Upper lobe of right lung (tissue), 1 donor: ENCODE measurements at regions not wholly inside any gene's neighbourhood (a gene's known extent, or its start where the extent isn't known, plus 50 kb on each side); places are given as distances from the start of the nearest gene placed in this dataset.

Experiments
- ATAC-seq: fragments of 200-7000 bp; cut with Tn5 transposase; one replicate; pipeline ENCODE4 v1.9.1; 2020; ENCODE audit warnings: mild to moderate bottlenecking, moderate library complexity
- DNase-seq: peaks from one replicate; pipeline ENCODE4 v3.0.0-alpha.2; 2020
- H3K27ac ChIP-seq: fragments of 200-600 bp; one replicate; pipeline ENCODE4 v1.8.0; 2022
- H3K27me3 ChIP-seq: fragments of 200-600 bp; one replicate; pipeline ENCODE4 v1.8.0; 2022; ENCODE audit warnings: mild to moderate bottlenecking
- H3K36me3 ChIP-seq: fragments of 200-600 bp; one replicate; pipeline ENCODE4 v1.8.0; 2022
- H3K4me1 ChIP-seq: fragments of 200-600 bp; one replicate; pipeline ENCODE4 v1.8.0; 2022
- H3K4me3 ChIP-seq: fragments of 200-600 bp; one replicate; pipeline ENCODE4 v1.8.0; 2022; ENCODE audit warnings: mild to moderate bottlenecking
- H3K9me3 ChIP-seq: fragments of 200-600 bp; one replicate; pipeline ENCODE4 v1.8.0; 2022
- CTCF ChIP-seq: fragments of 200-600 bp; IDR thresholded peaks from one replicate; pipeline ENCODE4 v1.8.0; 2022; ENCODE audit warnings: antibody characterized with exemption
- intact Hi-C: fragments of 100-400 bp; cut with DNase I; formaldehyde crosslinking; loops from one replicate; pipeline ENCODE4 v1.11.0; 2022
- donor health status: DM: no; HTN: yes; CAD: no; lungs with severe emphysema.

- H3K9me3 ChIP-seq: no peaks in the 10 kb centered on the region
- TF ChIP-seq CTCF: no peak
- H3K4me1 ChIP-seq: no peaks in the 10 kb centered on the region
- intact Hi-C loops: no loop called here
- no peaks in the 10 kb centered on the region for H3K36me3 ChIP-seq
- no peak overlapping the region for H3K4me3 ChIP-seq
- H3K27ac ChIP-seq: no peak overlapping the region
- DNase-seq (no peak), ATAC-seq (no peak)
- no peaks in the 10 kb centered on the region for H3K27me3 ChIP-seq
Measured at GRCh38 chr13:63541336-63541735, 2125.7 kb upstream of the PCDH20 start.

- no peak for TF ChIP-seq CTCF
- Histone ChIP-seq H3K27ac (no peak overlapping the region), H3K9me3 (no peaks in the 10 kb centered on the region), H3K4me3 (no peak overlapping the region), H3K36me3 (no peaks in the 10 kb centered on the region), H3K4me1 (no peaks in the 10 kb centered on the region), H3K27me3 (no peaks in the 10 kb centered on the region)
- DNase-seq: no peak
- intact Hi-C loops: no loop called here
- ATAC-seq: no peak
Measured at GRCh38 chr13:63540061-63540460, 2124.4 kb upstream of the PCDH20 start.

- no peaks in the 10 kb centered on the region for H3K4me1 ChIP-seq
- TF ChIP-seq CTCF: no peak
- no peaks in the 10 kb centered on the region for H3K36me3 ChIP-seq
- H3K4me3 ChIP-seq: no peak overlapping the region
- H3K27ac ChIP-seq: no peak overlapping the region
- no peaks in the 10 kb centered on the region for H3K27me3 ChIP-seq
- H3K9me3 ChIP-seq: no peaks in the 10 kb centered on the region
- DNase-seq (no peak), ATAC-seq (no peak)
- intact Hi-C loops: no loop called here
Measured at GRCh38 chr13:63517371-63517770, 2101.7 kb upstream of the PCDH20 start.

GRCh38 chr13:63516124-63516523 lies 2100.5 kb upstream of the PCDH20 start:
- no peaks in the 10 kb centered on the region for H3K4me1 ChIP-seq
- H3K4me3 ChIP-seq: no peak overlapping the region
- intact Hi-C loops: no loop called here

GRCh38 chr13:63514886-63515285 lies 2099.2 kb upstream of the PCDH20 start:
- Histone ChIP-seq H3K9me3 (no peaks in the 10 kb centered on the region), H3K27me3 (no peaks in the 10 kb centered on the region), H3K36me3 (no peaks in the 10 kb centered on the region), H3K4me3 (no peak overlapping the region), H3K4me1 (no peaks in the 10 kb centered on the region), H3K27ac (no peak overlapping the region)
- TF ChIP-seq CTCF: no peak
- intact Hi-C loops: no loop called here
- no peak for ATAC-seq
- no peak for DNase-seq

More at GRCh38 chr13:63516124-63516523, 2100.5 kb upstream of the PCDH20 start:
- no peak for TF ChIP-seq CTCF
- Histone ChIP-seq H3K9me3 (no peaks in the 10 kb centered on the region), H3K27ac (no peak overlapping the region), H3K36me3 (no peaks in the 10 kb centered on the region), H3K27me3 (no peaks in the 10 kb centered on the region)
- no peak for DNase-seq
- no peak for ATAC-seq

GRCh38 chr13:63512095-63512494 lies 2096.4 kb upstream of the PCDH20 start:
- Histone ChIP-seq H3K4me1 (no peaks in the 10 kb centered on the region), H3K36me3 (no peaks in the 10 kb centered on the region), H3K4me3 (no peak overlapping the region), H3K27ac (no peak overlapping the region), H3K9me3 (no peaks in the 10 kb centered on the region), H3K27me3 (no peaks in the 10 kb centered on the region)
- intact Hi-C loops: no loop called here
- no peak for ATAC-seq
- DNase-seq: no peak
- no peak for TF ChIP-seq CTCF
